Sigmoid colon (tissue), 6 donors: ENCODE measurements at regions not wholly inside any gene's neighbourhood (a gene's known extent, or its start where the extent isn't known, plus 50 kb on each side); places are given as distances from the start of the nearest gene placed in this dataset.

Experiments used
- DNase-seq: peaks from one replicate; pipeline ENCODE4 v3.0.0-alpha.2; 2019
- H3K27ac ChIP-seq, 4 donors: fragments of 200-600 bp; sonication (generic); one replicate each; pipeline ENCODE4 v1.5.1; 2016 to 2019; ENCODE audit warnings: mild to moderate bottlenecking in 1 of 4
- H3K27me3 ChIP-seq, 3 donors: fragments of 200-600 bp; sonication (generic); one replicate each; pipeline ENCODE4 v1.5.1; 2019; ENCODE audit warnings: mild to moderate bottlenecking in 1 of 3
- H3K36me3 ChIP-seq, 4 donors: fragments of 200-600 bp; sonication (generic); one replicate each; pipeline ENCODE4 v1.5.1; 2016 to 2019
- H3K4me1 ChIP-seq, 4 donors: fragments of 200-600 bp; sonication (generic); one replicate each; pipeline ENCODE4 v1.5.1; 2017 to 2019
- H3K4me3 ChIP-seq, 4 donors: fragments of 200-600 bp; sonication (generic); one replicate each; pipeline ENCODE4 v1.5.1; 2017 to 2019; ENCODE audit warnings: mild to moderate bottlenecking in 2 of 4, moderate library complexity in 1 of 4
- H3K9me3 ChIP-seq, 4 donors: fragments of 200-600 bp in 3 of 4; sonication (generic) in 3 of 4; one replicate each; pipeline versions ENCODE4 v1.5.1 to v1.6.1; 2013 to 2019
- EP300 ChIP-seq, 4 donors: sonication (generic); formaldehyde crosslinking; IDR thresholded peaks; one replicate each; pipeline ENCODE4 v1.6.1; 2017; ENCODE audit warnings: antibody characterized with exemption in 4 of 4
- POLR2A ChIP-seq, 2 donors: fragments of 450-650 bp; IDR thresholded peaks; one replicate each; pipeline ENCODE4 v1.6.1; 2016; ENCODE audit warnings: antibody characterized with exemption in 2 of 2, mild to moderate bottlenecking in 2 of 2, moderate library complexity in 2 of 2
- POLR2AphosphoS5 ChIP-seq, 4 donors: sonication (generic); formaldehyde crosslinking; IDR thresholded peaks; one replicate each; pipeline ENCODE4 v1.6.1; 2017; ENCODE audit warnings: antibody characterized with exemption in 4 of 4
- WGBS, 2 donors: extraction: QIAGEN DNeasy Blood & Tissue Kit; methylation state at CpG; one replicate each; pipeline ENCODE4 v1.1.7; 2013; 5-methylcytosine and 5-hydroxymethylcytosine counted together
- intact Hi-C: fragments of 100-400 bp; cut with DNase I; formaldehyde crosslinking; loops from one replicate; pipeline ENCODE4 v1.15.1; 2023
- TF ChIP-seq, protein P1 (sequence below), 4 experiments: fragments of 450-650 bp in 3 of 4; fragments of 200-600 bp in 1 of 4; IDR thresholded peaks; one replicate each; pipeline ENCODE4 v1.5.1; 2016 to 2019; ENCODE audit warnings: antibody characterized with exemption in 4 of 4, mild to moderate bottlenecking in 3 of 4, moderate library complexity in 2 of 4
- donor health status: healthy with polysubstance abuse.
- donor health status: healthy.

DNA sequence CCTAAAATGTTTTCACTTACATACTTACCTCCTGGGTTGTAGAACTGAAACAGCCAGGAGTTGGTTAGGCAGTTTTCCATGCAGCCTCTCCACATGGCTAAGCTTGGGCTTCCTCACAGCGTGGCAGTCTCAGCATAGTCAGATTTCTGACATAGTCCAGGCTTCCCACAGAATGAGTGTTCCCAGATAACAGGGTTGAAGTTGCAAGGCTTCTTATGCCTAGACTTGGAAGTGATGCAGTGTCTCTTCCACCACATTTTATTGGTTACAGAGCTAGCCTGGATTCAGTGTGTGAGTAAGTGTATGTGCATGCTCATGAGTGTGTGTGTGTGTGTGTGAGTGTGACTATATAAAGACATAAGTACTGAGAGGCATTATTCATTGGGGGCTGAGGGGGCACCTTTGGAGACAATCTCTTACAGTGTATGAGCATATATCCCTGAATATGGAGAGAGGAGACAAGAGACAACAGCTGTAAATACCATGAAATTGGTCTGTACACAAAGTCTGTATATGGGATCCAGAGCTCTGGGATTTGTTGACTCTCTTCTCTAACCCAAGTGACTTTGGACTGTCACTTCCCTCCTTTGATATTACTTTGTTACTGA is 78.1 kb downstream of the ZNF621 start:
- Histone ChIP-seq H3K9me3 (no peaks in the 10 kb centered on the region), H3K4me3 (no peak overlapping the region), H3K27ac (no peak overlapping the region), H3K36me3 (no peaks in the 10 kb centered on the region), H3K27me3 (no peaks in the 10 kb centered on the region), H3K4me1 (no peaks in the 10 kb centered on the region)
- 83 to 89% methylated on average over 1 of the region's 1 CpG for WGBS, 2 donors
- no peak for TF ChIP-seq POLR2AphosphoS5 (IDR thresholded peaks at IDR 0.05)
- no peak for TF ChIP-seq POLR2A (IDR thresholded peaks at IDR 0.05)
- TF ChIP-seq, protein P1, sequence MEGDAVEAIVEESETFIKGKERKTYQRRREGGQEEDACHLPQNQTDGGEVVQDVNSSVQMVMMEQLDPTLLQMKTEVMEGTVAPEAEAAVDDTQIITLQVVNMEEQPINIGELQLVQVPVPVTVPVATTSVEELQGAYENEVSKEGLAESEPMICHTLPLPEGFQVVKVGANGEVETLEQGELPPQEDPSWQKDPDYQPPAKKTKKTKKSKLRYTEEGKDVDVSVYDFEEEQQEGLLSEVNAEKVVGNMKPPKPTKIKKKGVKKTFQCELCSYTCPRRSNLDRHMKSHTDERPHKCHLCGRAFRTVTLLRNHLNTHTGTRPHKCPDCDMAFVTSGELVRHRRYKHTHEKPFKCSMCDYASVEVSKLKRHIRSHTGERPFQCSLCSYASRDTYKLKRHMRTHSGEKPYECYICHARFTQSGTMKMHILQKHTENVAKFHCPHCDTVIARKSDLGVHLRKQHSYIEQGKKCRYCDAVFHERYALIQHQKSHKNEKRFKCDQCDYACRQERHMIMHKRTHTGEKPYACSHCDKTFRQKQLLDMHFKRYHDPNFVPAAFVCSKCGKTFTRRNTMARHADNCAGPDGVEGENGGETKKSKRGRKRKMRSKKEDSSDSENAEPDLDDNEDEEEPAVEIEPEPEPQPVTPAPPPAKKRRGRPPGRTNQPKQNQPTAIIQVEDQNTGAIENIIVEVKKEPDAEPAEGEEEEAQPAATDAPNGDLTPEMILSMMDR (IDR thresholded peaks at IDR 0.05) = no peak
- no peak for TF ChIP-seq EP300 (IDR thresholded peaks at IDR 0.05)
- DNase-seq = no peak
- intact Hi-C loops = no loop called here

DNA sequence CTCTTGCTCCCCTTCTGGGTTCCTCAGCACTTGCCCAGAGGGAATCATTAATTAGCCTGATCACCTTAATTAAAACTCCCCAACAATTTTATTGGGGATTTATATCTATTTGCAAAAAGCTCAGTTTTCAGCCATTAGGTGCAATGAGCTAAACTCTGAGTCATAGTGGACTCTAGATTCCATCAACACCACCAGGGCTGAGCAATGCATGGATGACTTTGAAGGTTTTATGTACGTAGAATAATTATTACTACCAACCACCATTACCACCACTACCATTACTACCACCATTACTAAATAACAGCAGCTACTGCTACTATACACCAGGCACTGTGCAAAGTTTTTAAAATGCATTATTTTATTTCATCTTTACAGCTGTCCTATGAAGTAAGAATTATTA is 81.2 kb downstream of the ZNF621 start:
- Histone ChIP-seq H3K27me3 (no peaks in the 10 kb centered on the region), H3K4me1 (no peaks in the 10 kb centered on the region), H3K27ac (no peak overlapping the region), H3K9me3 (peaks cover 0 to 2% (median 0%) of the 10 kb centered on the region in 4 donors), H3K36me3 (no peaks in the 10 kb centered on the region), H3K4me3 (no peak overlapping the region)
- TF ChIP-seq, protein P1 (IDR thresholded peaks at IDR 0.05) = no peak
- TF ChIP-seq POLR2AphosphoS5 (IDR thresholded peaks at IDR 0.05) = no peak
- TF ChIP-seq POLR2A (IDR thresholded peaks at IDR 0.05) = no peak
- TF ChIP-seq EP300 (IDR thresholded peaks at IDR 0.05) = no peak
- no peak for DNase-seq
- intact Hi-C loops = no loop called here
- WGBS, 2 donors = 83% methylated on average over 1 of the region's 1 CpG

DNA sequence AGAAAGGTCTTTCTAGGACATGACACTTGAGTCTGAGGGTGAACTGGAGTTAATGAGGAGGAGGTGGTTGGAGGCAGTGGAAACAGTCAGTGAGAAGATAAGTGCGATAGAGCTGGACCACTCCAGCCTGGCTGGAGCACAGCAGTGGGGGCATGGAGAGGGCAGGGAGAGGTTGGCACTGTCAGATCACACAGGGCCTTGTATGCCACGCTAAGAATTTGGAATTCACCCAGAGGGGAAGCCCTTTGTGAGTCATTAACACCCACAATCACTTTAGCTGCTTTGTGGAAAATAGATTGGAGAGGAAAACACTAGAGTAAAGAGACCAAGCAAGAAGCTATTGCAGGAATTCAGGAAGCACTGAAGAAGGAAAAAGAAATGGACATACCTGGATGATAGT is 83.3 kb downstream of the ZNF621 start:
- DNase-seq = no peak
- TF ChIP-seq POLR2A (IDR thresholded peaks at IDR 0.05) (no peak), EP300 (IDR thresholded peaks at IDR 0.05) (no peak), POLR2AphosphoS5 (IDR thresholded peaks at IDR 0.05) (no peak)
- TF ChIP-seq, protein P1 (IDR thresholded peaks at IDR 0.05) = no peak
- no peaks in the 10 kb centered on the region for H3K27me3 ChIP-seq
- no peaks in the 10 kb centered on the region for H3K4me1 ChIP-seq
- no peaks in the 10 kb centered on the region for H3K36me3 ChIP-seq
- WGBS, 2 donors = 65 to 73% methylated on average over 2 of the region's 2 CpGs
- intact Hi-C loops = no loop called here
- H3K9me3 ChIP-seq = peaks cover 0 to 2% (median 0%) of the 10 kb centered on the region in 4 donors
- no peak overlapping the region for H3K4me3 ChIP-seq
- no peak overlapping the region for H3K27ac ChIP-seq

DNA sequence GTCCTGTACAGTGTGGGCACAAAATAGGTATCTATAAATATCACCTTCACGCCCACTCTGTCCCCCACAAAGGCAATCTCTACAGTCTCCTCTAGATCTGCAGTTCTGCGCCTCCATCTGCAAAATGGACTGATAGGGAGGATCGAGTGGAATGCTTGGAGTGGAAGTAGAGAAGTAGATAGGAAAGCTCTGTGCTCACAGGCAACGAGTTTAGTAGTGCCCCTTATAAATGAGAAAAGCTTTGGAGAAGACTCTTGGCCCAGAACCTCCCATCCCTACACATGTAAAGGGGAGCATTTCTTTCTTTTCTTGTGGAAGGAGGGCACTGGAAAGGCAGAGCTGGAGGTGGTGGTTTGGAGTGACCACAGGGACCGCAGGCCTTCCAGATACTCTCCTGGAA is 88.5 kb downstream of the ZNF621 start:
- peaks cover 0 to 2% (median 0%) of the 10 kb centered on the region in 4 donors for H3K9me3 ChIP-seq
- WGBS, 2 donors = 91 to 94% methylated on average over 5 of the region's 5 CpGs
- no peak for DNase-seq
- TF ChIP-seq POLR2AphosphoS5 (IDR thresholded peaks at IDR 0.05) (no peak), EP300 (IDR thresholded peaks at IDR 0.05) (no peak), POLR2A (IDR thresholded peaks at IDR 0.05) (no peak)
- TF ChIP-seq, protein P1 (IDR thresholded peaks at IDR 0.05) = no peak
- H3K27ac ChIP-seq = no peak overlapping the region
- H3K4me3 ChIP-seq = no peak overlapping the region
- H3K4me1 ChIP-seq = peaks cover 0 to 9% (median 8%) of the 10 kb centered on the region in 4 donors
- H3K27me3 ChIP-seq = peaks cover 0 to 20% (median 0%) of the 10 kb centered on the region in 3 donors
- intact Hi-C loops = no loop called here
- no peaks in the 10 kb centered on the region for H3K36me3 ChIP-seq
